A673 (cell line): ENCODE measurements at regions not wholly inside any gene's neighbourhood (a gene's known extent, or its start where the extent isn't known, plus 50 kb on each side); places are given as distances from the start of the nearest gene placed in this dataset.

Source experiments
- BruUV-seq: library from RNA; stranded (reverse); fragments of 400-500 nt; replicated peaks from 2 replicates; lab custom pipeline; 2021; lab: Mats Ljungman, UMichigan
- CTCF ChIA-PET: fragments of 300-600 bp; sonication (Branson Sonifier 250); formaldehyde crosslinking; loops from one replicate; lab custom pipeline; 2022; ENCODE audit warnings: antibody characterized with exemption; lab: Charles Lee
- POLR2A ChIA-PET: fragments of 300-600 bp; sonication (Branson Sonifier 250); formaldehyde crosslinking; loops from one replicate; lab custom pipeline; 2022; ENCODE audit warnings: antibody characterized with exemption; ENCODE audit not compliant: low non-redundant PET; lab: Charles Lee
- DNase-seq: peaks from one replicate; pipeline ENCODE4 v3.0.0-alpha.2; 2015; ENCODE audit warnings: low spot score
- H3K27ac ChIP-seq: fragments of 200-600 bp; sonication (generic); 2 replicates; pipeline ENCODE4 v1.5.1; 2016; ENCODE audit warnings: mixed run types, low read depth, mild to moderate bottlenecking, mixed read lengths, antibody characterized with exemption, low read length; ENCODE audit not compliant: poor library complexity, severe bottlenecking
- H3K27me3 ChIP-seq: fragments of 200-600 bp; sonication (generic); replicated peaks from 2 replicates; pipeline ENCODE4 v1.6.1; 2017; ENCODE audit warnings: mixed run types, low read depth, mild to moderate bottlenecking, mixed read lengths, antibody characterized with exemption, low read length; ENCODE audit not compliant: insufficient read depth, poor library complexity
- H3K36me3 ChIP-seq: fragments of 200-600 bp; sonication (generic); 2 replicates; pipeline ENCODE4 v1.6.1; 2016; ENCODE audit warnings: mixed run types, mild to moderate bottlenecking, mixed read lengths, antibody characterized with exemption, low read length; ENCODE audit not compliant: insufficient read depth, poor library complexity, severe bottlenecking
- H3K4me1 ChIP-seq: fragments of 200-600 bp; sonication (generic); 2 replicates; pipeline ENCODE4 v1.6.1; 2017; ENCODE audit warnings: mixed run types, mild to moderate bottlenecking, mixed read lengths, antibody characterized with exemption, low read length; ENCODE audit not compliant: insufficient read depth, poor library complexity, severe bottlenecking
- H3K4me3 ChIP-seq: fragments of 200-600 bp; sonication (generic); 2 replicates; pipeline ENCODE4 v1.5.1; 2016; ENCODE audit warnings: low read depth, mixed run types, mild to moderate bottlenecking, mixed read lengths, low read length; ENCODE audit not compliant: poor library complexity, severe bottlenecking
- H3K9me3 ChIP-seq: fragments of 200-600 bp; sonication (generic); 2 replicates; pipeline ENCODE4 v1.6.1; 2016; ENCODE audit warnings: mixed run types, low read depth, mild to moderate bottlenecking, mixed read lengths, antibody characterized with exemption, low read length; ENCODE audit not compliant: poor library complexity, severe bottlenecking
- EZH2 ChIP-seq: fragments of 200-600 bp; sonication (generic); IDR thresholded peaks from 2 replicates; pipeline ENCODE4 v1.6.1; 2017; ENCODE audit warnings: borderline replicate concordance, low read depth, mild to moderate bottlenecking, mixed read lengths, antibody characterized with exemption, low read length; ENCODE audit not compliant: poor library complexity, severe bottlenecking
- intact Hi-C: fragments of 100-400 bp; cut with micrococcal nuclease; formaldehyde crosslinking; loops from one replicate; pipeline ENCODE4 v1.10.0; 2022; ENCODE audit not compliant: unreplicated experiment
- TF ChIP-seq, protein P1 (sequence below): fragments of 300-800, 200-600 bp; sonication (generic); conservative IDR thresholded peaks from 2 replicates; pipeline ENCODE4 v1.5.1; 2017; ENCODE audit warnings: low read depth, mild to moderate bottlenecking, antibody characterized with exemption, low read length, moderate library complexity, mixed read lengths

- Histone ChIP-seq H3K27me3 (no peaks in the 10 kb centered on the region), H3K36me3 (no peaks in the 10 kb centered on the region), H3K9me3 (no peaks in the 10 kb centered on the region), H3K4me1 (no peaks in the 10 kb centered on the region), H3K27ac (no peak overlapping the region), H3K4me3 (no peak overlapping the region)
- BruUV-seq = no TSS peak
- CTCF ChIA-PET = no interaction called here
- intact Hi-C loops = no loop called here
- TF ChIP-seq, protein P1, sequence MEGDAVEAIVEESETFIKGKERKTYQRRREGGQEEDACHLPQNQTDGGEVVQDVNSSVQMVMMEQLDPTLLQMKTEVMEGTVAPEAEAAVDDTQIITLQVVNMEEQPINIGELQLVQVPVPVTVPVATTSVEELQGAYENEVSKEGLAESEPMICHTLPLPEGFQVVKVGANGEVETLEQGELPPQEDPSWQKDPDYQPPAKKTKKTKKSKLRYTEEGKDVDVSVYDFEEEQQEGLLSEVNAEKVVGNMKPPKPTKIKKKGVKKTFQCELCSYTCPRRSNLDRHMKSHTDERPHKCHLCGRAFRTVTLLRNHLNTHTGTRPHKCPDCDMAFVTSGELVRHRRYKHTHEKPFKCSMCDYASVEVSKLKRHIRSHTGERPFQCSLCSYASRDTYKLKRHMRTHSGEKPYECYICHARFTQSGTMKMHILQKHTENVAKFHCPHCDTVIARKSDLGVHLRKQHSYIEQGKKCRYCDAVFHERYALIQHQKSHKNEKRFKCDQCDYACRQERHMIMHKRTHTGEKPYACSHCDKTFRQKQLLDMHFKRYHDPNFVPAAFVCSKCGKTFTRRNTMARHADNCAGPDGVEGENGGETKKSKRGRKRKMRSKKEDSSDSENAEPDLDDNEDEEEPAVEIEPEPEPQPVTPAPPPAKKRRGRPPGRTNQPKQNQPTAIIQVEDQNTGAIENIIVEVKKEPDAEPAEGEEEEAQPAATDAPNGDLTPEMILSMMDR = no peak
- TF ChIP-seq EZH2 = no peak
- no peak for DNase-seq
- POLR2A ChIA-PET = no interaction called here
These were observed 84.1 kb upstream of the PIK3CG start for GRCh38 chr7:106781007-106781406.

- no peak overlapping the region for H3K27ac ChIP-seq
- no peaks in the 10 kb centered on the region for H3K36me3 ChIP-seq
- TF ChIP-seq, protein P1 = no peak
- TF ChIP-seq EZH2 = no peak
- intact Hi-C loops = no loop called here
- no TSS peak for BruUV-seq
- no peak for DNase-seq
- no peaks in the 10 kb centered on the region for H3K9me3 ChIP-seq
- no peaks in the 10 kb centered on the region for H3K27me3 ChIP-seq
- ChIA-PET POLR2A (no interaction called here), CTCF (no interaction called here)
- H3K4me3 ChIP-seq = no peak overlapping the region
- no peaks in the 10 kb centered on the region for H3K4me1 ChIP-seq
These were observed 83.1 kb upstream of the PIK3CG start for GRCh38 chr7:106781828-106782544.

DNA sequence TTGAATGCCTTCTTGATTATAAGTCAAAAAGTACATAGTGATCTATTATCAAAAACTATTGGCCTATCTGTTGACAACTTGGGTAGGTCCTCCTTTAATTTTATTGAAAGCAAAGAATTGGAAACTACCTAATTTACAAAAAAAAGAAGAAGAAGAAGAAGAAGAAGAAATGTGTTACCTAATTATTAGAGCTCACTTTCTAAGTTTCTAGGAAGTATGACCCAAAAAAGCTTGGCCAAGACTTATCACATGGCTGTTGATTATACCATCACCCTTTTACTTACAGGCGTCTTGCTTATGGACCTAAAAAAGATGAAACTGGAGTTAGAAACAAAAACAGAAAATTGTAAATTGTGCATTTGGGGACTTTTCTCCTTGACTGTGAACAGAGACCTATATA lies 81.8 kb upstream of the PIK3CG start:
- no peak overlapping the region for H3K27ac ChIP-seq
- H3K9me3 ChIP-seq = no peaks in the 10 kb centered on the region
- no peaks in the 10 kb centered on the region for H3K4me1 ChIP-seq
- ChIA-PET CTCF (no interaction called here), POLR2A (no interaction called here)
- no peaks in the 10 kb centered on the region for H3K27me3 ChIP-seq
- no TSS peak for BruUV-seq
- TF ChIP-seq, protein P1 = no peak
- TF ChIP-seq EZH2 = no peak
- intact Hi-C loops = no loop called here
- no peak overlapping the region for H3K4me3 ChIP-seq
- no peaks in the 10 kb centered on the region for H3K36me3 ChIP-seq
- no peak for DNase-seq
